GM10248 (cell line): ENCODE measurements at regions not wholly inside any gene's neighbourhood (a gene's known extent, or its start where the extent isn't known, plus 50 kb on each side); places are given as distances from the start of the nearest gene placed in this dataset.

ENCODE experiments used
- CTCF ChIA-PET: fragments of 300-600 bp; sonication (Branson Sonifier 250); formaldehyde crosslinking; extraction: SDS; loops from one replicate; lab custom pipeline; 2021; ENCODE audit warnings: antibody characterized with exemption; lab: Yijun Ruan, JAX
- POLR2A ChIA-PET: fragments of 350-650 bp; sonication (Branson Sonifier 250); formaldehyde crosslinking; extraction: SDS; loops from one replicate; lab custom pipeline; 2020; ENCODE audit warnings: antibody characterized with exemption; lab: Yijun Ruan, JAX
- DNase-seq: peaks from one replicate; pipeline ENCODE4 v3.0.0; 2012; ENCODE audit errors: extremely low spot score
- CTCF ChIP-seq: IDR thresholded peaks from 2 replicates; pipeline ENCODE4 v1.5.1; 2012; ENCODE audit warnings: mild to moderate bottlenecking, low read depth; ENCODE audit errors: extremely low read depth, missing control alignments, control extremely low read depth

- ChIA-PET POLR2A (no interaction called here), CTCF (interaction anchor here (7.8 kb wide), 1 partner anchor 11 kb away, joined by 47 read pairs; no protein-coding TSS in a partner anchor)
- no peak for DNase-seq
- TF ChIP-seq CTCF: no peak
These were observed 292.9 kb upstream of the MSX2 start for GRCh38 chr5:174431504-174431903.

- CTCF ChIA-PET: interaction anchor here (7.8 kb wide), 1 partner anchor 13 kb away, joined by 47 read pairs; no protein-coding TSS in a partner anchor
- DNase-seq: no peak
- TF ChIP-seq CTCF: no peak
- POLR2A ChIA-PET: no interaction called here
These were observed 291.3 kb upstream of the MSX2 start for GRCh38 chr5:174433098-174433497.

GRCh38 chr5:174436750-174437149 is 287.6 kb upstream of the MSX2 start:
- no peak for TF ChIP-seq CTCF
- POLR2A ChIA-PET: no interaction called here
- no peak for DNase-seq
- CTCF ChIA-PET: interaction anchor here (2.0 kb wide), 1 partner anchor 17 kb away, joined by 7 read pairs; no protein-coding TSS in a partner anchor

GRCh38 chr5:174444479-174445188 is 279.7 kb upstream of the MSX2 start:
- ChIA-PET CTCF (interaction anchor here (1.1 to 1.3 kb wide), 3 partner anchors 22 to 25 kb away, joined by 3 to 4 read pairs (median 3); no protein-coding TSS in a partner anchor), POLR2A (no interaction called here)
- no peak for TF ChIP-seq CTCF
- DNase-seq: no peak

GRCh38 chr5:174446446-174446845 is 277.9 kb upstream of the MSX2 start:
- no peak for DNase-seq
- TF ChIP-seq CTCF: no peak
- CTCF ChIA-PET: interaction anchor here (1.0 kb wide), 1 partner anchor 27 kb away, joined by 3 read pairs; no protein-coding TSS in a partner anchor
- POLR2A ChIA-PET: no interaction called here

GRCh38 chr5:174446988-174447387 is 277.4 kb upstream of the MSX2 start:
- no peak for TF ChIP-seq CTCF
- POLR2A ChIA-PET: no interaction called here
- DNase-seq: no peak
- CTCF ChIA-PET: interaction anchor here (1.0 kb wide), 1 partner anchor 27 kb away, joined by 3 read pairs; no protein-coding TSS in a partner anchor
